ENCODE measurements at regions not wholly inside any gene's neighbourhood (a gene's known extent, or its start where the extent isn't known, plus 50 kb on each side); places are given as distances from the start of the nearest gene placed in this dataset.

DNA sequence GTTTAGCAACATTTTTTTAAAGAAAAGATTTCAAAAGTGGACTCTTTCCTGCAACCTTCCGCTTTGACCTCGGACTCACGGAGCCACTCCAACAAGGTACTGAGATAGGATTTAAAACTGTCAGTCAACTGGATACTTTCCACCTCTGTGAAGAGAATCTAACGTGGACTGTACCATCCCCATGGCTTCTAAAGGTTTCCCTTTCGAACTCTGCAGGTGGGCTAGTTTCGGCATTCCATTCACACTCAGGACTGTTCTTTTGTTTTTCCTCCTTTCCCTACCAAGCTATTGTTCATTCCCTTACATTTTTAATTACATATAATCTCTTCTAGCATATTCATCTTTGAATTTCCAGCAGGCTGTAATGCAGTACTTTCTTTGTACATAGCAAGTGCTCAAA, 88.5 kb upstream of the AKIP1 start:
- TF ChIP-seq, protein P1, sequence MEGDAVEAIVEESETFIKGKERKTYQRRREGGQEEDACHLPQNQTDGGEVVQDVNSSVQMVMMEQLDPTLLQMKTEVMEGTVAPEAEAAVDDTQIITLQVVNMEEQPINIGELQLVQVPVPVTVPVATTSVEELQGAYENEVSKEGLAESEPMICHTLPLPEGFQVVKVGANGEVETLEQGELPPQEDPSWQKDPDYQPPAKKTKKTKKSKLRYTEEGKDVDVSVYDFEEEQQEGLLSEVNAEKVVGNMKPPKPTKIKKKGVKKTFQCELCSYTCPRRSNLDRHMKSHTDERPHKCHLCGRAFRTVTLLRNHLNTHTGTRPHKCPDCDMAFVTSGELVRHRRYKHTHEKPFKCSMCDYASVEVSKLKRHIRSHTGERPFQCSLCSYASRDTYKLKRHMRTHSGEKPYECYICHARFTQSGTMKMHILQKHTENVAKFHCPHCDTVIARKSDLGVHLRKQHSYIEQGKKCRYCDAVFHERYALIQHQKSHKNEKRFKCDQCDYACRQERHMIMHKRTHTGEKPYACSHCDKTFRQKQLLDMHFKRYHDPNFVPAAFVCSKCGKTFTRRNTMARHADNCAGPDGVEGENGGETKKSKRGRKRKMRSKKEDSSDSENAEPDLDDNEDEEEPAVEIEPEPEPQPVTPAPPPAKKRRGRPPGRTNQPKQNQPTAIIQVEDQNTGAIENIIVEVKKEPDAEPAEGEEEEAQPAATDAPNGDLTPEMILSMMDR (conservative IDR thresholded peaks at IDR 0.05 in 1 of 2, IDR thresholded peaks at IDR 0.05 in 1 of 2; ENCODE audit: extremely low read depth in 1 of 2, insufficient read depth in 1 of 2, low read depth in 1 of 2, low read length in 2 of 2), result no peak
- no peak for TF ChIP-seq EZH2 (IDR thresholded peaks at IDR 0.05; ENCODE audit: borderline replicate concordance, low read length)
